Left lung (tissue), 4 donors: ENCODE measurements at regions not wholly inside any gene's neighbourhood (a gene's known extent, or its start where the extent isn't known, plus 50 kb on each side); places are given as distances from the start of the nearest gene placed in this dataset.

ENCODE experiments used
- ATAC-seq: fragments of 200-7000 bp; cut with Tn5 transposase; one replicate; pipeline ENCODE4 v1.9.1; 2020; ENCODE audit warnings: moderate library complexity
- DNase-seq, 4 donors: peaks; one replicate each; pipeline ENCODE4 v3.0.0-alpha.2; 2013 to 2020
- H3K27ac ChIP-seq, 2 donors: fragments of 200-600 bp; sonication (generic) in 1 of 2; one replicate each; pipeline versions ENCODE4 v1.5.0 to v1.8.0; 2020 to 2021
- H3K27me3 ChIP-seq, 2 donors: fragments of 200-600 bp; sonication (generic) in 1 of 2; one replicate each; pipeline versions ENCODE4 v1.5.0 to v1.8.0; 2020 to 2021
- H3K36me3 ChIP-seq, 2 donors: fragments of 200-600 bp; sonication (generic) in 1 of 2; one replicate each; pipeline versions ENCODE4 v1.5.0 to v1.8.0; 2020 to 2021
- H3K4me1 ChIP-seq, 2 donors: fragments of 200-600 bp; one replicate each; pipeline ENCODE4 v1.8.0; 2021
- H3K4me3 ChIP-seq, 2 donors: fragments of 200-600 bp; sonication (generic) in 1 of 2; one replicate each; pipeline versions ENCODE4 v1.5.0 to v1.8.0; 2020 to 2021; ENCODE audit warnings: mild to moderate bottlenecking in 1 of 2
- H3K9me3 ChIP-seq, 2 donors: fragments of 200-600 bp; sonication (generic) in 1 of 2; one replicate each; pipeline versions ENCODE4 v1.5.0 to v1.8.0; 2020 to 2021
- CTCF ChIP-seq, 2 donors: fragments of 200-600 bp; sonication (generic) in 1 of 2; IDR thresholded peaks; one replicate each; pipeline versions ENCODE4 v1.5.0 to v1.8.0; 2021; ENCODE audit warnings: antibody characterized with exemption in 2 of 2
- intact Hi-C, 2 donors: fragments of 100-400 bp; cut with DNase I; formaldehyde crosslinking; loops; one replicate each; pipeline versions ENCODE4 v1.11.2 to v1.14.2; 2022
- donor health status: DM: no; HTN: yes; CAD: no.
- donor health status: DM: no; HTN: no; CAD: no.

- ATAC-seq (no peak), DNase-seq (no peak)
- no peak for TF ChIP-seq CTCF (IDR thresholded peaks at IDR 0.05)
- H3K36me3 ChIP-seq: no peaks in the 10 kb centered on the region
- H3K27ac ChIP-seq: no peak overlapping the region
- intact Hi-C loops: no loop called here
- H3K27me3 ChIP-seq: no peaks in the 10 kb centered on the region
- H3K4me3 ChIP-seq: no peak overlapping the region
- no peaks in the 10 kb centered on the region for H3K9me3 ChIP-seq
- peaks cover 0 to 6% of the 10 kb centered on the region in 2 donors for H3K4me1 ChIP-seq
Measured at GRCh38 chr6:112690497-112691202, 343.5 kb downstream of the RFPL4B start.

GRCh38 chr6:112691289-112691688 lies 344.2 kb downstream of the RFPL4B start:
- DNase-seq: no peak
- no peak overlapping the region for H3K27ac ChIP-seq
- intact Hi-C loops: no loop called here
- H3K9me3 ChIP-seq: no peaks in the 10 kb centered on the region
- H3K4me3 ChIP-seq: no peak overlapping the region
- H3K4me1 ChIP-seq: peaks cover 0 to 6% of the 10 kb centered on the region in 2 donors
- ATAC-seq: peak; percentile 43
- no peaks in the 10 kb centered on the region for H3K36me3 ChIP-seq
- no peaks in the 10 kb centered on the region for H3K27me3 ChIP-seq
- TF ChIP-seq CTCF (IDR thresholded peaks at IDR 0.05): no peak

GRCh38 chr6:112695001-112695400 lies 347.9 kb downstream of the RFPL4B start:
- ATAC-seq (no peak), DNase-seq (no peak)
- TF ChIP-seq CTCF (IDR thresholded peaks at IDR 0.05): no peak
- H3K9me3 ChIP-seq: no peaks in the 10 kb centered on the region
- H3K27me3 ChIP-seq: no peaks in the 10 kb centered on the region
- no peaks in the 10 kb centered on the region for H3K36me3 ChIP-seq
- no peak overlapping the region for H3K27ac ChIP-seq
- H3K4me3 ChIP-seq: no peak overlapping the region
- peaks cover 0 to 6% of the 10 kb centered on the region in 2 donors for H3K4me1 ChIP-seq
- intact Hi-C loops: no loop called here

- no peak for TF ChIP-seq CTCF (IDR thresholded peaks at IDR 0.05)
- intact Hi-C loops: no loop called here
- H3K36me3 ChIP-seq: no peaks in the 10 kb centered on the region
- no peak overlapping the region for H3K4me3 ChIP-seq
- DNase-seq (no peak), ATAC-seq (no peak)
- no peaks in the 10 kb centered on the region for H3K4me1 ChIP-seq
- no peaks in the 10 kb centered on the region for H3K9me3 ChIP-seq
- H3K27ac ChIP-seq: no peak overlapping the region
- no peaks in the 10 kb centered on the region for H3K27me3 ChIP-seq
Measured at GRCh38 chr6:112697265-112697664, 350.1 kb downstream of the RFPL4B start.

- Histone ChIP-seq H3K27ac (no peak overlapping the region), H3K4me3 (no peak overlapping the region), H3K4me1 (no peaks in the 10 kb centered on the region), H3K9me3 (no peaks in the 10 kb centered on the region), H3K27me3 (no peaks in the 10 kb centered on the region), H3K36me3 (no peaks in the 10 kb centered on the region)
- peak in 1 of 4 donors; percentile 48 for DNase-seq
- intact Hi-C loops: no loop called here
- no peak for ATAC-seq
- no peak for TF ChIP-seq CTCF (IDR thresholded peaks at IDR 0.05)
Measured at GRCh38 chr6:112701201-112701600, 354.1 kb downstream of the RFPL4B start.
